Endothelial cell (in vitro differentiated cells): ENCODE measurements at regions not wholly inside any gene's neighbourhood (a gene's known extent, or its start where the extent isn't known, plus 50 kb on each side); places are given as distances from the start of the nearest gene placed in this dataset.

Experiments
- DNase-seq: peaks from one replicate; pipeline ENCODE4 v3.0.0; 2021; ENCODE audit warnings: low spot score
- H3K27ac Mint-ChIP-seq: one replicate; pipeline ENCODE4 v1.8.0; 2021; ENCODE audit warnings: mixed read lengths, inconsistent platforms; ENCODE audit not compliant: unreplicated experiment
- H3K27me3 Mint-ChIP-seq: one replicate; pipeline ENCODE4 v1.8.0; 2021; ENCODE audit warnings: mild to moderate bottlenecking, moderate library complexity, mixed read lengths, inconsistent platforms; ENCODE audit not compliant: unreplicated experiment
- H3K36me3 Mint-ChIP-seq: one replicate; pipeline ENCODE4 v1.8.0; 2021; ENCODE audit warnings: mild to moderate bottlenecking, low read depth, mixed read lengths, inconsistent platforms; ENCODE audit not compliant: unreplicated experiment
- H3K4me1 Mint-ChIP-seq: one replicate; pipeline ENCODE4 v1.8.0; 2021; ENCODE audit warnings: mild to moderate bottlenecking, mixed read lengths, inconsistent platforms; ENCODE audit not compliant: unreplicated experiment
- H3K4me3 Mint-ChIP-seq: one replicate; pipeline ENCODE4 v1.8.0; 2021; ENCODE audit warnings: mild to moderate bottlenecking, mixed read lengths, inconsistent platforms; ENCODE audit not compliant: unreplicated experiment
- H3K9me3 Mint-ChIP-seq: one replicate; pipeline ENCODE4 v1.8.0; 2021; ENCODE audit warnings: mixed read lengths, inconsistent platforms; ENCODE audit not compliant: unreplicated experiment
- CTCF ChIP-seq: fragments of 200-600 bp; sonication (generic); IDR thresholded peaks from one replicate; pipeline ENCODE4 v1.5.0; 2021; ENCODE audit warnings: antibody characterized with exemption; ENCODE audit not compliant: unreplicated experiment

- Mint-ChIP-seq H3K4me1 (no peaks in the 10 kb centered on the region), H3K27ac (no peak overlapping the region), H3K4me3 (no peak overlapping the region), H3K9me3 (no peaks in the 10 kb centered on the region), H3K36me3 (peaks cover 3% of the 10 kb centered on the region), H3K27me3 (peaks cover 2% of the 10 kb centered on the region)
- DNase-seq, result no peak
- no peak for TF ChIP-seq CTCF
Measured at GRCh38 chr16:9399573-9399972, 308.1 kb downstream of the HAPSTR1 start.

- TF ChIP-seq CTCF, result no peak
- Mint-ChIP-seq H3K9me3 (no peaks in the 10 kb centered on the region), H3K27ac (no peak overlapping the region), H3K36me3 (no peaks in the 10 kb centered on the region), H3K27me3 (peaks cover 2% of the 10 kb centered on the region), H3K4me3 (no peak overlapping the region), H3K4me1 (no peaks in the 10 kb centered on the region)
- DNase-seq, result no peak
Measured at GRCh38 chr16:9401173-9401572, 309.7 kb downstream of the HAPSTR1 start.

- H3K27me3 Mint-ChIP-seq, result no peaks in the 10 kb centered on the region
- no peak for TF ChIP-seq CTCF
- no peaks in the 10 kb centered on the region for H3K9me3 Mint-ChIP-seq
- H3K27ac Mint-ChIP-seq, result no peak overlapping the region
- no peaks in the 10 kb centered on the region for H3K4me1 Mint-ChIP-seq
- DNase-seq, result no peak
- no peaks in the 10 kb centered on the region for H3K36me3 Mint-ChIP-seq
- no peak overlapping the region for H3K4me3 Mint-ChIP-seq
Measured at GRCh38 chr16:9402293-9402860, 310.9 kb downstream of the HAPSTR1 start.

GRCh38 chr16:9404811-9405210 is 313.4 kb downstream of the HAPSTR1 start:
- Mint-ChIP-seq H3K27me3 (no peaks in the 10 kb centered on the region), H3K9me3 (no peaks in the 10 kb centered on the region), H3K4me1 (no peaks in the 10 kb centered on the region), H3K36me3 (no peaks in the 10 kb centered on the region), H3K27ac (no peak overlapping the region), H3K4me3 (no peak overlapping the region)
- no peak for TF ChIP-seq CTCF
- no peak for DNase-seq

- Mint-ChIP-seq H3K27ac (no peak overlapping the region), H3K4me1 (no peaks in the 10 kb centered on the region), H3K36me3 (no peaks in the 10 kb centered on the region), H3K4me3 (no peak overlapping the region), H3K27me3 (no peaks in the 10 kb centered on the region), H3K9me3 (no peaks in the 10 kb centered on the region)
- no peak for DNase-seq
- no peak for TF ChIP-seq CTCF
Measured at GRCh38 chr16:9406038-9406712, 314.7 kb downstream of the HAPSTR1 start.
